CD4-positive, CD25-positive, alpha-beta regulatory T cell (primary cell): ENCODE measurements at regions not wholly inside any gene's neighbourhood (a gene's known extent, or its start where the extent isn't known, plus 50 kb on each side); places are given as distances from the start of the nearest gene placed in this dataset.

ENCODE experiments used
- ATAC-seq, 2 donors: fragments of 150-1000 bp; cut with Tn5 transposase; one replicate each; pipeline ENCODE4 v1.10.0; 2021; ENCODE audit warnings: low read depth in 2 of 2, moderate number of reproducible peaks in 2 of 2, moderate library complexity in 1 of 2
- DNase-seq, 3 donors: peaks; one replicate each; pipeline versions ENCODE4 v3.0.0 to v3.0.0-alpha.2; 2012 to 2022; ENCODE audit warnings: mixed read lengths in 1 of 3
- H3K27ac ChIP-seq: one replicate; pipeline ENCODE4 v1.7.0; 2013; ENCODE audit warnings: mild to moderate bottlenecking, low read length; ENCODE audit not compliant: insufficient read depth, poor library complexity, severe bottlenecking
- H3K27me3 ChIP-seq: one replicate; pipeline ENCODE4 v1.7.0; 2013; ENCODE audit warnings: low read length; ENCODE audit not compliant: control insufficient read depth, insufficient read depth
- H3K36me3 ChIP-seq: one replicate; pipeline ENCODE4 v1.7.0; 2013; ENCODE audit warnings: mild to moderate bottlenecking, low read length, moderate library complexity; ENCODE audit not compliant: control insufficient read depth, insufficient read depth
- H3K4me1 ChIP-seq: 2 replicates; pipeline ENCODE4 v1.7.0; 2013; ENCODE audit warnings: mild to moderate bottlenecking, low read length; ENCODE audit not compliant: insufficient read depth, control insufficient read depth, poor library complexity, severe bottlenecking
- H3K4me3 ChIP-seq: one replicate; pipeline ENCODE4 v1.7.0; 2013; ENCODE audit warnings: low read depth, mild to moderate bottlenecking, low read length, moderate library complexity
- H3K9me3 ChIP-seq, 2 experiments: 1 replicate in 1 of 2; 2 replicates in 1 of 2; pipeline ENCODE4 v1.7.0; 2013; ENCODE audit warnings: low read length in 2 of 2, mild to moderate bottlenecking in 1 of 2, moderate library complexity in 1 of 2; ENCODE audit not compliant: control insufficient read depth in 2 of 2
- H3K27ac Mint-ChIP-seq, 3 donors: one replicate each; pipeline ENCODE4 v1.8.0; 2020 to 2022; ENCODE audit warnings: mild to moderate bottlenecking in 3 of 3, mixed read lengths in 3 of 3, moderate library complexity in 2 of 3
- H3K27me3 Mint-ChIP-seq: one replicate; pipeline ENCODE4 v1.8.0; 2022; ENCODE audit warnings: mild to moderate bottlenecking, mixed read lengths
- H3K36me3 Mint-ChIP-seq: one replicate; pipeline ENCODE4 v1.8.0; 2020; ENCODE audit warnings: mixed read lengths
- H3K4me1 Mint-ChIP-seq, 4 donors: one replicate each; pipeline ENCODE4 v1.8.0; 2020 to 2022; ENCODE audit warnings: mixed read lengths in 4 of 4, mild to moderate bottlenecking in 1 of 4
- H3K4me3 Mint-ChIP-seq, 4 donors: one replicate each; pipeline ENCODE4 v1.8.0; 2020 to 2022; ENCODE audit warnings: mild to moderate bottlenecking in 4 of 4, mixed read lengths in 4 of 4, moderate library complexity in 3 of 4
- H3K9me3 Mint-ChIP-seq, 7 donors: one replicate each; pipeline ENCODE4 v1.8.0; 2020 to 2022; ENCODE audit warnings: mixed read lengths in 7 of 7, mild to moderate bottlenecking in 3 of 7, moderate library complexity in 2 of 7

- no peak overlapping the region for H3K27ac Mint-ChIP-seq
Observed at GRCh38 chr15:87716422-87716821, 540.1 kb downstream of the NTRK3 start.

GRCh38 chr15:87715252-87715651 is 541.3 kb downstream of the NTRK3 start:
- Mint-ChIP-seq H3K36me3 (no peaks in the 10 kb centered on the region), H3K4me1 (no peaks in the 10 kb centered on the region), H3K27ac (no peak overlapping the region), H3K4me3 (no peak overlapping the region), H3K27me3 (no peaks in the 10 kb centered on the region), H3K9me3 (peaks cover 0 to 3% (median 0%) of the 10 kb centered on the region in 7 donors)
- no peaks in the 10 kb centered on the region for H3K27me3 ChIP-seq
- no peaks in the 10 kb centered on the region for H3K36me3 ChIP-seq
- H3K4me1 ChIP-seq: no peaks in the 10 kb centered on the region
- no peaks in the 10 kb centered on the region for H3K9me3 ChIP-seq
- no peak overlapping the region for H3K4me3 ChIP-seq
- no peak overlapping the region for H3K27ac ChIP-seq
- ATAC-seq: no peak
- DNase-seq: no peak

More at GRCh38 chr15:87716422-87716821, 540.1 kb downstream of the NTRK3 start:
- Histone ChIP-seq H3K9me3 (no peaks in the 10 kb centered on the region), H3K4me3 (no peak overlapping the region), H3K27ac (no peak overlapping the region), H3K4me1 (no peaks in the 10 kb centered on the region), H3K27me3 (no peaks in the 10 kb centered on the region), H3K36me3 (no peaks in the 10 kb centered on the region)
- Mint-ChIP-seq H3K4me3 (no peak overlapping the region), H3K9me3 (peaks cover 0 to 7% (median 0%) of the 10 kb centered on the region in 7 donors), H3K27me3 (no peaks in the 10 kb centered on the region), H3K36me3 (no peaks in the 10 kb centered on the region), H3K4me1 (peaks cover 0 to 3% (median 0%) of the 10 kb centered on the region in 4 donors)
- ATAC-seq: no peak
- DNase-seq: no peak

GRCh38 chr15:87713475-87713879 is 543.1 kb downstream of the NTRK3 start:
- Histone ChIP-seq H3K27me3 (no peaks in the 10 kb centered on the region), H3K4me3 (no peak overlapping the region), H3K9me3 (no peaks in the 10 kb centered on the region), H3K36me3 (no peaks in the 10 kb centered on the region), H3K4me1 (no peaks in the 10 kb centered on the region), H3K27ac (no peak overlapping the region)
- Mint-ChIP-seq H3K36me3 (no peaks in the 10 kb centered on the region), H3K4me3 (no peak overlapping the region), H3K27me3 (no peaks in the 10 kb centered on the region), H3K27ac (no peak overlapping the region), H3K9me3 (peaks cover 0 to 3% (median 0%) of the 10 kb centered on the region in 7 donors), H3K4me1 (no peaks in the 10 kb centered on the region)
- DNase-seq (no peak), ATAC-seq (no peak)

- Mint-ChIP-seq H3K36me3 (no peaks in the 10 kb centered on the region), H3K9me3 (peaks cover 0 to 5% (median 1%) of the 10 kb centered on the region in 7 donors), H3K4me1 (no peaks in the 10 kb centered on the region), H3K27ac (no peak overlapping the region), H3K4me3 (no peak overlapping the region), H3K27me3 (no peaks in the 10 kb centered on the region)
- DNase-seq: no peak
- H3K27me3 ChIP-seq: no peaks in the 10 kb centered on the region
- H3K36me3 ChIP-seq: no peaks in the 10 kb centered on the region
- no peaks in the 10 kb centered on the region for H3K4me1 ChIP-seq
- no peak overlapping the region for H3K4me3 ChIP-seq
- H3K27ac ChIP-seq: no peak overlapping the region
- no peak for ATAC-seq
- no peaks in the 10 kb centered on the region for H3K9me3 ChIP-seq
Observed at GRCh38 chr15:87712211-87712610, 544.3 kb downstream of the NTRK3 start.

- Histone ChIP-seq H3K27ac (no peak overlapping the region), H3K27me3 (no peaks in the 10 kb centered on the region), H3K36me3 (no peaks in the 10 kb centered on the region), H3K9me3 (no peaks in the 10 kb centered on the region), H3K4me1 (no peaks in the 10 kb centered on the region), H3K4me3 (no peak overlapping the region)
- Mint-ChIP-seq H3K4me3 (no peak overlapping the region), H3K27ac (no peak overlapping the region), H3K36me3 (no peaks in the 10 kb centered on the region), H3K27me3 (no peaks in the 10 kb centered on the region), H3K9me3 (peaks cover 0 to 7% (median 1%) of the 10 kb centered on the region in 7 donors), H3K4me1 (no peaks in the 10 kb centered on the region)
- ATAC-seq: no peak
- DNase-seq: no peak
Observed at GRCh38 chr15:87711026-87711425, 545.5 kb downstream of the NTRK3 start.

- Histone ChIP-seq H3K27ac (no peak overlapping the region), H3K4me1 (no peaks in the 10 kb centered on the region), H3K27me3 (no peaks in the 10 kb centered on the region), H3K9me3 (no peaks in the 10 kb centered on the region), H3K36me3 (no peaks in the 10 kb centered on the region), H3K4me3 (no peak overlapping the region)
- H3K27ac Mint-ChIP-seq: no peak overlapping the region
- no peaks in the 10 kb centered on the region for H3K27me3 Mint-ChIP-seq
- DNase-seq (no peak), ATAC-seq (no peak)
- peaks cover 0 to 7% (median 1%) of the 10 kb centered on the region in 7 donors for H3K9me3 Mint-ChIP-seq
- H3K36me3 Mint-ChIP-seq: no peaks in the 10 kb centered on the region
- H3K4me3 Mint-ChIP-seq: no peak overlapping the region
- no peaks in the 10 kb centered on the region for H3K4me1 Mint-ChIP-seq
Observed at GRCh38 chr15:87710406-87710805, 546.1 kb downstream of the NTRK3 start.

- Histone ChIP-seq H3K4me3 (no peak overlapping the region), H3K9me3 (no peaks in the 10 kb centered on the region), H3K36me3 (no peaks in the 10 kb centered on the region), H3K27me3 (no peaks in the 10 kb centered on the region), H3K27ac (no peak overlapping the region), H3K4me1 (no peaks in the 10 kb centered on the region)
- ATAC-seq (no peak), DNase-seq (no peak)
- Mint-ChIP-seq H3K9me3 (peaks cover 0 to 7% (median 1%) of the 10 kb centered on the region in 7 donors), H3K4me1 (no peaks in the 10 kb centered on the region), H3K27me3 (no peaks in the 10 kb centered on the region), H3K4me3 (no peak overlapping the region), H3K27ac (no peak overlapping the region), H3K36me3 (no peaks in the 10 kb centered on the region)
Observed at GRCh38 chr15:87707566-87708130, 548.9 kb downstream of the NTRK3 start.

- Histone ChIP-seq H3K9me3 (no peaks in the 10 kb centered on the region), H3K27me3 (no peaks in the 10 kb centered on the region), H3K4me1 (no peaks in the 10 kb centered on the region), H3K4me3 (no peak overlapping the region), H3K27ac (no peak overlapping the region), H3K36me3 (no peaks in the 10 kb centered on the region)
- DNase-seq (no peak), ATAC-seq (no peak)
- Mint-ChIP-seq H3K27me3 (no peaks in the 10 kb centered on the region), H3K36me3 (no peaks in the 10 kb centered on the region), H3K4me3 (no peak overlapping the region), H3K27ac (no peak overlapping the region), H3K4me1 (no peaks in the 10 kb centered on the region), H3K9me3 (peaks cover 0 to 7% (median 0%) of the 10 kb centered on the region in 7 donors)
Observed at GRCh38 chr15:87707071-87707470, 549.5 kb downstream of the NTRK3 start.
